ENCODE measurements at regions not wholly inside any gene's neighbourhood (a gene's known extent, or its start where the extent isn't known, plus 50 kb on each side); places are given as distances from the start of the nearest gene placed in this dataset.
"Not testable (repeated sequence)": the region's sequence is repeated elsewhere in the genome, so short reads cannot be mapped to it uniquely, and the experiment has no call there.

GRCh38 chr9:107584944-107585343 is 95.4 kb upstream of the KLF4 start:
- DNase-seq (ENCODE audit: low spot score), result no peak
- in situ Hi-C loops (cut with MboI; ENCODE audit: low sequenced_read_pairs, unreplicated experiment), result no loop called here
- TF ChIP-seq CTCF (IDR thresholded peaks at IDR 0.05; ENCODE audit: borderline replicate concordance, control extremely low read depth, extremely low read depth, insufficient read depth, missing control alignments), result no peak

GRCh38 chr9:107584186-107584585 is 94.6 kb upstream of the KLF4 start:
- no peak for TF ChIP-seq CTCF (IDR thresholded peaks at IDR 0.05; ENCODE audit: borderline replicate concordance, control extremely low read depth, extremely low read depth, insufficient read depth, missing control alignments)
- in situ Hi-C loops (cut with MboI; ENCODE audit: low sequenced_read_pairs, unreplicated experiment), result no loop called here
- no peak for DNase-seq (ENCODE audit: low spot score)

GRCh38 chr9:107577140-107577776 is 87.7 kb upstream of the KLF4 start:
- DNase-seq (ENCODE audit: low spot score), result no peak
- TF ChIP-seq CTCF (IDR thresholded peaks at IDR 0.05; ENCODE audit: borderline replicate concordance, control extremely low read depth, extremely low read depth, insufficient read depth, missing control alignments), result no peak
- in situ Hi-C loops (cut with MboI; ENCODE audit: low sequenced_read_pairs, unreplicated experiment), result no loop called here

GRCh38 chr9:107571148-107571547 is 81.6 kb upstream of the KLF4 start:
- TF ChIP-seq CTCF (IDR thresholded peaks at IDR 0.05; ENCODE audit: borderline replicate concordance, control extremely low read depth, extremely low read depth, insufficient read depth, missing control alignments), result no peak
- DNase-seq (ENCODE audit: low spot score), result no peak
- in situ Hi-C loops (cut with MboI; ENCODE audit: low sequenced_read_pairs, unreplicated experiment), result no loop called here

- TF ChIP-seq CTCF (IDR thresholded peaks at IDR 0.05; ENCODE audit: borderline replicate concordance, control extremely low read depth, extremely low read depth, insufficient read depth, missing control alignments), result no peak
- no peak for DNase-seq (ENCODE audit: low spot score)
- in situ Hi-C loops (cut with MboI; ENCODE audit: low sequenced_read_pairs, unreplicated experiment), result no loop called here
Measured at GRCh38 chr9:107569174-107569573, 79.6 kb upstream of the KLF4 start.

GRCh38 chr9:107568406-107568805 is 78.8 kb upstream of the KLF4 start:
- DNase-seq (ENCODE audit: low spot score); in situ Hi-C loops (cut with MboI; ENCODE audit: low sequenced_read_pairs, unreplicated experiment): not testable (repeated sequence)

- no peak for TF ChIP-seq CTCF (IDR thresholded peaks at IDR 0.05; ENCODE audit: borderline replicate concordance, control extremely low read depth, extremely low read depth, insufficient read depth, missing control alignments)
- no peak for DNase-seq (ENCODE audit: low spot score)
- in situ Hi-C loops (cut with MboI; ENCODE audit: low sequenced_read_pairs, unreplicated experiment), result no loop called here
Measured at GRCh38 chr9:107567462-107567861, 77.9 kb upstream of the KLF4 start.
